HPDE6-E6E7 (cell line): ENCODE measurements at regions not wholly inside any gene's neighbourhood (a gene's known extent, or its start where the extent isn't known, plus 50 kb on each side); places are given as distances from the start of the nearest gene placed in this dataset.
"Not testable (repeated sequence)": the region's sequence is repeated elsewhere in the genome, so short reads cannot be mapped to it uniquely, and the experiment has no call there.

Experiments
- DNase-seq: peaks from one replicate; pipeline ENCODE4 v3.0.0; 2011; ENCODE audit warnings: missing footprints; ENCODE audit errors: extremely low spot score

DNA sequence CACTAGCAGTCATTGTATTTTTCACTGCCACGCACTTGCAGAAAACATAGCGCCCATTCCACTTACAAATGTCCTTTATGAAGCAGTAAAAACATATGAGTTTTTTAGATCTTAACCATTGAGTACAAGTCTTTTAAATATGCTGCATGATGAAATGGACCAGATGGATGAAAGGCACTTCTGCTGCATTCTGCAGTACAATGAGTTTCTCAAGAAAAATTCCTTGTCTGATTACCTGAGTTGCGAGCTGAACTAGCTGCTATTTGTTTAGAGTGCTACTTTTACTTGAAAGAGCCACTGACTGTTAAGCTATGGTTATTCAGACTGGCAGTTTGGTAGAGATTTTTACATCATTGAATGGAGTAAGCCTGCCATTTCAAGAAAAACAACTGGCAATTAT is 825.5 kb upstream of the ACVR2A start:
- no peak for DNase-seq

DNA sequence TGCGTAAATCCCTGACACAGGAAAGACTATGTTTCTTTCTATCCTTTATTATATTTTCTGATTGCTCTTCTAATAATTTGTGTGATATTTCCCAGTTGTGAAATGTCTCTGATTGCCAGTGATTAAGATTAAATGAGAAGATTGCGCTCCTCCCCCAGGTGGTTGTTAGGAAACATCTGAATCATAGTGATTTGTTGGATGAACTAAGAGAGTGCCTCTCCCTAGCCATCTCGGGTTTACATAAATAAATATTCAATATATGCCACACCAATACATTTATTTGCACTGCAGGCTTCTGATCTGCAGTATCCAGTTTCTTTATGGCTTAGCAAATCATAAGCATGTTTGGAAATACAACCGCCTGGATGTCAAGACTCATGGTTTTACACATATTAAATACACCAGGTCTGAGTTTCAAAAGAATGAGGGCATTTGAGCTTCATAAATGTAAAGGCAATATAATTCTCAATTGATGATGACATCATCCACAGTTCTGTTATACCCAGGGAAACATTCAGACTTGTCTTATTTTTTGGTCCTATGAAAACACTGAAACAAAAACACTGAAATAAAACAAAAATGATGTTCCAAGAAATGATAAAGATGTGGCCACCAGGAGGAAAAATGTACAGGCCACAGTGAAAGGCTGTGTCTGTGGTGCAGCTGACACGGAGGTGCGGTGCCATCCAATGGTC is 826.7 kb upstream of the ACVR2A start:
- DNase-seq = no peak

DNA sequence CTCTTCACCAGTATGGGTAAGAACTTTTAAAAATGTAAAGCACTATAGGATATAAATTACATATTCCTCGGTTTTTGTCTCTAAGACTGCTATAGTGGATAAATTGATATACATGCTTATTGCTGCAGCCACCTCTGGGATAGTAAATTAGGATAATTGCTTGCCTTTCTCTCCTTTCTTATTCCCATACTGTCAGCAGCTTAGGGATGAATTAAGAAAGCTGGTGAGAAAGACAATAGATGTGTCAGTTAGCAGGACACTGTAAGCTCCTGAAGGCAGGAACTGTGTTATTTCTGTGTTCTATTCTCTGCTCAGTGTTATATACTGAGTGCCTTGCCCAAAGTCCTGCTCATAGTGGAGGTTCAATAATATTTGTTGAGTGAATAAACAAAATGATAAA is 828.6 kb upstream of the ACVR2A start:
- no peak for DNase-seq

DNA sequence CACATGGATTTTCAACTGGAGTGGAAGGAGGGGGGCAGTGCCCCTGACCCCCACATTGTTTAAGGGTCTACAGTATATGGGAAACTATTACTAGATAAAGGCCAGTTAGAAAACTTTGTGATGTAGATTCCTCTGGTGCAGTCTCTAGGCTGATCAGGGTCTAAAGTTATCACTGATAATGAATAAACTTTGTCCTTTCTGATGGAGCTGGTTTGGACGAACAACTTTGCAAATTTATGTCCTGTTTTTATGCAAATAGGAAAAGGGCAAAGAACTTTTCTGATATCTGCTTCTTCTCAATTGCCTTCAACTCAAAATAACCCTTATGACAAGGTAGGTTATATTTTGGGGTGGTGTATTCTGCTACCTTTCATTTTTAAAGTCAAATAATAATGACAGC is 829.2 kb upstream of the ACVR2A start:
- no peak for DNase-seq

DNA sequence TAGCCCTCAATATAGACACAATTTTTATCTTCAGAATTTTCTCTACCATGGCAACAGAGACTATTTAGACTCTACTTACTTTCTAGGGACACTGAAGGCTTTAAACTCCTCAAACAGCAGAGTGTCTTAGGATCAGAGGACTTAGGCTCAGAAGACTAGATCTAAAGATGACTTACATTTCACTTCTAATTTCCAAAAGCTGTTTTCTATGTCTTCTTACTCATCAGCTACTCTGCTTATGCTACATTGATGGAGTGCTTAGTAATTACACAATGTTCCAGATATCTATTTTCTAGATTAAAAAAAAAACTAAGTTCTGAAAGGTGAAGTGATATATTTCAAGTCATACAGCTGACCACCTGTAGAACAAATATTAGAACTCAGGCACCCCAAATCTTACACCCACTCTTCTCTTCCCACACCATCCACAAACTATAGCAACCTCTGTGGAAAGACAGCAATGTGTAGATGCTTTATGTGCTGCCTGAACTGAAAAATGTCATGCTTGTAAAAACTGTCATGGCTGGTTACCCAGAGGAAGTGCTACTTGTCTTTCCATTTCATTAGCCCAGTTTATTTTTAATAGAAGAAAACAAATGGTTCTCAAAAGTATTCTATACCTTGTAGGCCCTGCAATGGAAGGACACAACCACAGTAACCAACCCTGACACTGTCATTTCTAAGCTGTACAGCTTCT is 831.0 kb upstream of the ACVR2A start:
- DNase-seq = no peak

DNA sequence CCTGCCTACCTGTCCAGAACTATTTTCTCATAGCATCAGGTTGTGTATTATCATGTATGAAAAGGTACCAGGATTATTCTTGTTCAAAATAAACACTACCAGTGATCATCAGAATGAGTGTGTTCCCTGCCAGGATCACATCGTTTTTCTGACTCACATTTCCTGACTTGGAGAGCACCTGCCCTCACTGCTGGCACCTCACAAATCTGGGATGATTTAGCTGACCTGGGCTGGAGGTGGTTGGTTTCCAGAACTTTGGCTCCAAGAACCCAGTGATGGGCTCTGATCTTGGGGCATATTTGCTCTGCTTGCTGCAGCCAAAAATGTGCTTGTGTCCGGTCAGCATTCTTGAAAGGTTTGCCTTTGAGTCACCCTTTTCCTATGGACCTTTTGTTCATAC is 836.3 kb upstream of the ACVR2A start:
- DNase-seq = no peak

DNA sequence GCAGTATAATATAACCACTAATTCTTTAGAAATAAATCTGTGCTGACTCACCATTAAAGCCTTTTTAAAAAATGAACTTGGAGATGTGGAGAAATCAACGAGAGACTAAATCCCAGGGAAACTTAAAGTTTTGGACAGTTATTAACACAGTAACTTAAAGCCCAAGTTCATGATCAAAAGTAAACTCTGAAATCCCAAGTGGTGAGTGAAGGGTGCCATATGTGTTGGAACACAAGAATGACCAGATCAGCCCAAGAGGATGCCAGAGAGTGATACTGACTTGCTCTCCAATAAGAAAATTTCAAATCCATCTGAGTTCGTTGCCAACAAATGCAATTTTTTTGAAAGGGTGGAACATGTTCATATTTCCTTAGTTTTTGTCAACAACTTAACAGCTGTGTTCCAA is 838.1 kb upstream of the ACVR2A start:
- DNase-seq = no peak

DNA sequence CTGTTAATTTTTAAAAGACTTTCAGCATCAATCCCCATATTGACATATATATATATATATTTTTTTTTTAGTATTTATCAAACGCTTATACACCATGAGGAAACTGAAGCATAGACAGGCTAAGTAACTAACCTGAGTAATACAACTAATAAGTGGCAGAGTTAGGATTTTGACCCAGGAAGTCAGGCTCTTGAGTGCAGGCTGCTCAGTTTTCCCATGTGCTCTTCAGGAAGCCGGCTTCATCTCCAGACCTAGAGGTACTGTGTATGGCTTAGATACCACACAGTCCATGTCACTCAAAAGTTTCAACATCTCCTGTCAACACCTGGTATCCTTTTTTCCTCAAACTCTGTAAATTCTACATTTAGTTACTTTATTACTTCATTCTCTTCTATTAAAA is 841.7 kb upstream of the ACVR2A start:
- DNase-seq = no peak

DNA sequence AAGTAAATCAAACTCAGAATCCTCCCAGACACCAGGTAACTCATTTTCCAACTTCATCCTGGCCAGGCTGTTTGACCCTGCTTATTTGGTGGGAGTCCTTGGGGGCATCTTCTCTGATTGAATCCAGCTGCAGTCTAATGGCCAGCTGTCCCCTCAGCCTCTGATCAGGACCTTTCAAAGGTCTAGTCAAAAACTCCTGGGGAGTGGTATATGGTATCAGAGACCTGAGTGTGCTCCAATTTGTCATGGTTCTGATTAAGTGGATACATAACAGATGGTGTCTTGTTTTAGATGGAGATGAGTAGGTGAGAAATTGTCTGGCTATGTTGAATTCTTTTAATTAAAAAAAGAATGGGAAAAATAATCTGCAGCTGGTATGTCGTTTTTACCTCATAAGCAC is 842.6 kb upstream of the ACVR2A start:
- no peak for DNase-seq

DNA sequence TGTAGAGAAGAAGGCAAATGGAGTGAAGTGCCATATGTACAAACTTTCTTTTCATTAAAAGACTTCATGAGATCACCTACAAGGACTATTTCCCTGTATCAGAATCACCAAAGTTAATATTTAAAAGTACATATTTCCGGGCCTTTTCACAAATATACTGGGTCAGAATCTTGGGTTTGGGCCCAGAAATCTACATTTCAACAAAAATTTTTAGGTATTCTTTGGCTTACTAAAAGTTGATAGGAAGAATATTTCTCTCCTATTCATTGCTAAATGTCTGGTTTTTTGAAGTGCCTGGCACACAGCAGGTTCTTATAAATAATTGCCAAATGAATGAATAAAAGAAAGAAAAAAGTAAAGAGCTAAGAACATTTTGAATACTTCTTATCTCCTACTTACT is 843.8 kb upstream of the ACVR2A start:
- DNase-seq = no peak

DNA sequence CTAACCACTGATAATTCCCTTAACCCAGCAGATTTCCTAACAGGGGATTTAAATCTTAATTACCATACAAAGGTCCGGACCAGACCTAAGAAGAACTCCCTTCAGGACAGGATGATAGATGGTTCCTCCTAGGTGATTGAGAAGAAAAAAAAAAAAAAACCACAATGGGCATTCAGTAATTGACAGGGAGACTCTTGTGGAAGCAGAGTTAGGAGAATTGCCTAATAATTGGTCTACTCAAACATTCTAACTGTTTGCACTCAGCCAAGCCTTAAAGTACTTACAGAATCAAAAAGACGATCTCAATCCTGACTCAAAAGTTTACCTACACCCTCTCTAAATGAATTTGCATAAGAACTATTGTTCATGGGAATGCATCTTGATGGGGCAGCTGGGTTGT is 844.7 kb upstream of the ACVR2A start:
- DNase-seq = not testable (repeated sequence)

DNA sequence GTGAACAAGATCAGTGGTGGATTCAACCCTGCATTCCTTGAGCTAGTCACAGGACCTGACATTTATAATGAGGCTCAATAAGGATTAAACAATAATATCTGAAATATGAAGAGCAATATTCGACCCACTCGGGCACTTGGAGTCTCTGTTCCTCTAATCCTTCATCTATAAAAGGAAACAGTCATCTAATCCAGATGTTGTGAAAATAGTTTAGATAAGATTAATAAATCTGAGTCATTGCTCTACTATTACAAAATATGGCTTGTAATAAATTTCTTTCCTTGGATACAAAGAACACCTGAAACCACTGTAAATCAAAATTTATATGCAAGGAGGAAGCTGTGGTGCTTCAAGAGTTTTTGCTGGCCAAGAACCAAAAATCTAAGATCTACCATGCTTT is 846.9 kb upstream of the ACVR2A start:
- DNase-seq = no peak

DNA sequence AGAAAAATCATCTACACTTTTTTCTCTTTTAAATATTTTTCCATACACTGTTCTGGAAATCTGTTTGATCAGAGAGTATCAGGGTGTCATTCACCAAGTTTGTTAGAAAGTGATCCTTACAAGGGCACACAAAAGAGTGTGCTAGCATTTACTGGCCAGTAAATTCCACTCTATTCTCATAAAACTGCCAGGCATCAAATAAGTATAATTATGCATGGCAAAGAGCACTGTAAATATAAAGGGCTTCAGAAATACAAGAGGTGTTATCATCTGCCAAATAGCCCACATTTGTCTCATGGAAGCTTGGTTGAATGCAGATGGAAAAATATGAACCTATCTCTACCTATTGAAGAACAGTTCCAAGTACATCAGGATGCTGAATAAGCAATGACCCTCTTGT is 847.3 kb upstream of the ACVR2A start:
- DNase-seq = no peak

DNA sequence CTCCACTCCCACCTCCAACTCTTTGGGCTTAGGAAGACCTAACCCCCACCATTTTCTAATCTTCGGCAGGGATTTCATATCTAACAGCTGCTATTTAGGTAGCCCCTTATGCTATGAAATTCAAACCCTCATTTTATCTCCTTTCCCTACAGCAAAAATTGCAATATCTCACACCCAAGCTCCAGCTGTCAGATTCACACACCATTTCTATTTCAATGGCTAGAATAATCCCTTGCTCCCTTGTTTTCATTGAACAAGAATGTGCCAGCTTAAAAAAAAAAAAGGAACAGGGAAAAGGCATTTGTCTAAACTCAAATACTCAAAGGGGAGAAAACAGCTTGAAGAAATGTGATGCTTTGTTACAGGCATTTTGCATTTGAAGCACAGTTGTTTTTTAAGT is 850.6 kb upstream of the ACVR2A start:
- DNase-seq = no peak

DNA sequence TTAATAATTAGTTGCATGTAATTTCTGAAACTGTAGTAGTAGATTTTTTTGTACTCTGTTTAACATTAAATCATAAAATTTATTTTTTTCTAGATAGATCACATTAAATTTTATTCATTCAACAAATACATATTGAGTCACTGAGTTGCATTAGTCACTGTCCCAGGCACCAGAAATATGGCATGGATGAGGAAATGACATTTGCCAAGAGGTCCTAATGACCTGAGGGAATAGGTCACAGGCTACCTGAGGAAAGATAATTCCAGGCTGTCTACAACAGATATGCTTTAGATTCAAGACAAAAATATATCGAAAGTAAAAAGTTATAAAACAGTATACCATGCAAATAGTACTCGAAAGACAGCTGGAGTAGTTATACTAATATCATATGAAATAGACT is 852.4 kb upstream of the ACVR2A start:
- DNase-seq = no peak

DNA sequence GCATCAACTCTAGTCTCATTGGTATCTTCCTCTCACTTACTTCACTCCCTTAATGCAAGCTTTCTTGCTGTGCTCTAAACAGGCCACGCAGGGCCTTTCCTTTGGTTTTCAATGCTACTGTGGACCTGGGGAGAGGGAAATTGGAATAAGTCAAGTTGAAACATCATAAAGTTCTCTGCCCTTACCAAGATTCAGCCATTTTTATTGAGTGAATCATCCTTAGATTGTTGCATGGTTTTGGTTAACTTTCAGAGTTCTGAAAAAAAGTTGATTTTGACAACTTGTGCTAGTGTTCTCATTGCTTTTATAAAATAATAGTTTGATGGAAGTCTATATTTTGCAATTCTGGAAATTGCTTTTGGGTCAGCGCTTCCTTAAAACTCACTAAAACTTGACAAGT is 852.8 kb upstream of the ACVR2A start:
- no peak for DNase-seq

DNA sequence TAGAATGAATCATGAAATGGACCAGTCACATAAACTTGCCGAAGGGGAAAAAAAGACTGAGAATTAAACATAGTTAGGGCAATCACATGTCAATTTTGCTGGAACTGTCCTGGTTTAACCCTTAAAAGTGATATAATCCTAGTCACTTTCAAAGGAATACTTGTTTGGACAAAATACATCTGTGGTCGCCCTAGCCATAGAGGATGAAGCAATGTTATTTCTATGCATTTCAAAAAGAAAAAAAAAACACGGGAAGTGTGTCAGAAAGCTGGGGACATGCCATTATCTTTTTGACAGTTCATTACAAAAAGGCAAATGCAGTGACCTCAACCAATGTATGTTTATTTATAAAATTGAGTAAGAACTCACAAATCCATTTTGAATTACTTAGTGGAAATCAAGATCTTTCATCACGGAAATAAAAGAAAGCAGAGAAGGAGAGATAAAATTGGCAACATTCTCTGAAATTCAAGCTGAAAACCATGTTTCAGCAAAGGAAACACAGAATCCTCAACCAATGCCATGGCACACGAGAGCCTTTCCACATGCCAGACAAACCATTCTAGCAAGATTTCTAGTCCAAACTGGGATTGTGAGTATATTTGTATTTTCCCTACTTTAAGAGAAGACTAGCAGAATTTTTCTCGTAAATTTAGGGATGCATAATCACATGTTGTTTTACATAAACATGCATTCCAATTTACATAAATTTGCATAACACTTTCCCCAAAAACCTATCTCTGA is 854.3 kb upstream of the ACVR2A start:
- no peak for DNase-seq

DNA sequence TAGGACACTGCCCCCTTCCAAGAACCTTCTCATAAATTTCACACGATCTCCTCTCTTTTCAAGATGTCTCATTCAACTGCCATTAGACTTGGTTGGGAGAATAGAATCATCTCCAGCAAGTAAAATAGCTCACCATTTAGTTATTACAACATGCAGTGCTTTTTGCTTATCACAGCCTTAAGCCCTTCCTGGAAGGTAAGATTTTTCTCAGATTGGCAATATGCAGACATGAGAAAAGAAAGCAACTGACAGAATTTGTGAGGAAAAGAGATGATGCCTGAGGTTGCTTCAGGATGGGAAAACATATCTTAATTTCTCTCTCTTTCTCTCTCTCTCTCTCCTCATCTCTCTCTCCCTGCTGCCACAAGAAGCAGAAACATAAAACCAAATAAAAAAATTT is 855.1 kb upstream of the ACVR2A start:
- no peak for DNase-seq

DNA sequence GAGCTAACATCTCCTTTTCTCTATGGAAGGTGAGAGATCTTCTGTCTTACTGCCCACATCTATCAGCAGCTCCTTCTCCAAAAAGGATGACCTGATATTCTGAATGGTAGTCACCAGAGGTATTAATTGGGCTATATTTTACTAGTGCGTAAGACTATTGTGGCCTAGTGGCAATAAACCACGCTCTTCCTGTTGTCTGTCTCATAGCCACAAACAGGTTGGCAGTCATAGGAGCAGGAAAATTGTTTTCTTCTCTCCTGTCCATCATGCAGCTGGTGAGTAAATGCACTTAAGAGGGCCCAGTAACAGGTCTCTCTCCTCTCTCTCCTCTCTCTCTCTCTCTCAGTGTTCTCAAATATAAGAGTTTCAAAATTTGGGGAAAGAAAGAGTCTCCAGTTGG is 856.8 kb upstream of the ACVR2A start:
- no peak for DNase-seq

DNA sequence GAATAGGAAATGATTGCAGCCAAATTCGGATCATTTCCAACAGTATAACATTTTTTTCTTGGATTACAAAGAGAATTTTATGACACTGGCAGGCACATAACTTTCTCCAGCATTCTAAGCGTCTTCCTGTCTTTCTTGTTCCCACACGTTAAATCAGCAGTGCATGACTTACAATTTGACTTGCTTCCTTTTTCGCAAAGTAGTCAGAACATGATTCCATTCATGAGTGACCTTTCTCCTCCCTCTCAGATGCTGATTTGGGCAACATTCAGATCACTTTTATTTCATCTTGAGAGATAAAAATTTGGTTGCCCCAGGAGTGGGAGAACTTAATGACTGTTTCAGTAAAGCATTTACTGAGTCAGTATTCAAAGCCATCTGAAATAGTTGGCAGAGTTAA is 858.7 kb upstream of the ACVR2A start:
- no peak for DNase-seq

DNA sequence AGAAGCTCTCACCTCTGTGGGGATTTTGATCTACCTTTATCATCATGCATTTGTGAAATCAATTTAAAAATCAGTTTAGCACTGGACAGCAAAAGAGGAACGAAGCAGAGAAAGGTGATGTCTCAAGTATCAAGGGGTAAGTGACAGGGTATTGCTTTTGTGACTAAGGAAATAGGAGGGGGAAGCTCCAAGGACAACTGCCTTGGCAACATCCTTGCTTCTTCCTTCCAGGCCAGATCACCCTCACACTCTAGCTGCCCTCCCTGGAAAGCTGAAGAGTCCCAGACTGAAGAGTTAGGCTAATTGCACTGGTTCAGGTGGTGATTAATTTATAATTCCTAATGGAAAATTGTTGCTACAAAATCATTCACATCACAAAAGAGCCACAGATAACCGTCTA is 859.1 kb upstream of the ACVR2A start:
- DNase-seq = no peak

DNA sequence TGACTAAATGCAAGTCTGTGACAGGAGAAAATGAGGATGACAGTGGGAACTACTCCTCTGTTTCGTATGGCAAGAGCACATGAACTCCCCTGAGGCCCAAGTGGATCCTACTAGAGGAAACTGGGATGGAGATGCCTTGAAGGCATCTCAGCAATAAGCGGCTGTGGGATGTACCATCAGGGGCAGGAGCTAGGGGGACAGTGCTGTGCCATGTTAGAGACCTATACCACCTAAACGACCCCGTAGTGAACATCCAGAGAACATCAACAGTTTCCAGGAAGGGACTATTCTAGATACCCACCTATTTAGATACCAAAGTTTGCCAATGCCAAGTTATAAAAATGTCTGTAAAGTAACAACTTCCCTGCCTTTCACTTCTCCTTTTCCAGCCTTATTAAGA is 860.8 kb upstream of the ACVR2A start:
- DNase-seq = no peak

DNA sequence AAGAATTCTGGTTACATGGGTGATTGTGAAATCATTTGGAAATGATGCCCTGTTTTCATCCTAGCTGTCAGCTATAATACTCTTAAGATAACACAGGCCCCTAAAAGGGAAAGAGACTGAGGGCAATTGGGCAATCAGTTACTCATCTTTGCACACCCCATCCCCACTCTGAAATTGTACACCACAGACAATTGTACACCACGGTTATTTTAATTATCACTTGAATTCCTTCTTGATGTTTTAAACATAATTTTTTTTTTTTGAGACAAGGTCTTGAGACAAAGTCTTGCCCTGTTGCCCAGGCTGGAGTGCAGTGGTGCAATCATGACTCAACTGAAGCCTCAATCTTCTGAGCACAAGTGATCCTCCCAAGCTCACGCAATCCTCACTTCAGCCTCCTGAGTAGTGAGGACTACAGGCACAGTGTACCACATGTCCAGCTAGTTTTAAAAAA is 862.4 kb upstream of the ACVR2A start:
- DNase-seq = no peak
